SK-N-SH treated with all-trans-retinoic acid at 6 μM for 48 hours (cell line): ENCODE measurements at regions not wholly inside any gene's neighbourhood (a gene's known extent, or its start where the extent isn't known, plus 50 kb on each side); places are given as distances from the start of the nearest gene placed in this dataset.

Experiments
- ATAC-seq: fragments of 200-7000 bp; cut with Tn5 transposase; 3 replicates; pipeline ENCODE4 v1.9.1; 2020; ENCODE audit warnings: mild to moderate bottlenecking, moderate library complexity
- ARNTL ChIP-seq: fragments of 450-650 bp; formaldehyde crosslinking; IDR thresholded peaks from 2 replicates; pipeline ENCODE4 v1.5.0; 2020; ENCODE audit warnings: low read depth, mild to moderate bottlenecking, moderate library complexity, borderline replicate concordance
- BACH2 ChIP-seq: fragments of 250-450 bp; sonication (Bioruptor Pico); IDR thresholded peaks from 2 replicates; pipeline ENCODE4 v1.9.0; 2021; ENCODE audit warnings: mild to moderate bottlenecking, borderline replicate concordance
- CSDC2 ChIP-seq: fragments of 250-450 bp; sonication (Bioruptor Pico); IDR thresholded peaks from 2 replicates; pipeline ENCODE4 v1.5.0; 2020; ENCODE audit warnings: mild to moderate bottlenecking, moderate library complexity
- CSRNP3 ChIP-seq: fragments of 250-450 bp; sonication (Bioruptor Pico); IDR thresholded peaks from 2 replicates; pipeline ENCODE4 v1.5.1; 2021; ENCODE audit warnings: mild to moderate bottlenecking, moderate library complexity
- ESRRG ChIP-seq: fragments of 250-450 bp; sonication (Bioruptor Pico); IDR thresholded peaks from 2 replicates; pipeline ENCODE4 v1.6.1; 2021; ENCODE audit warnings: mild to moderate bottlenecking
- GLIS3 ChIP-seq: fragments of 250-450 bp; sonication (Bioruptor Pico); IDR thresholded peaks from 2 replicates; pipeline ENCODE4 v1.5.0; 2020; ENCODE audit warnings: mild to moderate bottlenecking, moderate library complexity
- OSR1 ChIP-seq: fragments of 250-450 bp; sonication (Bioruptor Pico); IDR thresholded peaks from 2 replicates; pipeline ENCODE4 v1.8.0; 2022; ENCODE audit warnings: moderate library complexity, mild to moderate bottlenecking, inconsistent platforms
- PATZ1 ChIP-seq: fragments of 250-450 bp; sonication (Bioruptor Pico); IDR thresholded peaks from 2 replicates; pipeline ENCODE4 v1.8.0; 2020; ENCODE audit warnings: mild to moderate bottlenecking, moderate library complexity, borderline replicate concordance
- PPARA ChIP-seq: fragments of 250-450 bp; sonication (Bioruptor Pico); IDR thresholded peaks from 2 replicates; pipeline ENCODE4 v1.5.0; 2020; ENCODE audit warnings: mild to moderate bottlenecking, borderline replicate concordance
- RARB ChIP-seq: fragments of 250-450 bp; sonication (Bioruptor Pico); IDR thresholded peaks from 2 replicates; pipeline ENCODE4 v1.8.0; 2021; ENCODE audit warnings: mild to moderate bottlenecking, moderate library complexity
- TCF4 ChIP-seq: fragments of 250-450 bp; sonication (Bioruptor Pico); IDR thresholded peaks from 2 replicates; pipeline ENCODE4 v1.8.0; 2021; ENCODE audit warnings: mild to moderate bottlenecking, moderate library complexity, borderline replicate concordance
- TOX ChIP-seq: fragments of 250-450 bp; sonication (Bioruptor Pico); IDR thresholded peaks from 2 replicates; pipeline ENCODE4 v1.8.0; 2021; ENCODE audit warnings: mild to moderate bottlenecking, moderate library complexity, borderline replicate concordance
- TSHZ2 ChIP-seq: fragments of 250-450 bp; sonication (Bioruptor Pico); IDR thresholded peaks from 2 replicates; pipeline ENCODE4 v1.5.0; 2020; ENCODE audit warnings: mild to moderate bottlenecking, moderate library complexity
- ZC3H10 ChIP-seq: fragments of 250-450 bp; sonication (Bioruptor Pico); IDR thresholded peaks from 2 replicates; pipeline ENCODE4 v1.5.1; 2021; ENCODE audit warnings: mild to moderate bottlenecking, moderate library complexity
- ZFP3 ChIP-seq: fragments of 250-450 bp; sonication (Bioruptor Pico); IDR thresholded peaks from 2 replicates; pipeline ENCODE4 v1.5.0; 2020; ENCODE audit warnings: mild to moderate bottlenecking, moderate library complexity
- ZFP30 ChIP-seq: fragments of 450-650 bp; formaldehyde crosslinking; IDR thresholded peaks from 2 replicates; pipeline ENCODE4 v1.5.0; 2022; ENCODE audit warnings: mild to moderate bottlenecking, moderate library complexity
- ZNF565 ChIP-seq: fragments of 450-650 bp; formaldehyde crosslinking; conservative IDR thresholded peaks from 2 replicates; pipeline ENCODE4 v1.5.0; 2020; ENCODE audit warnings: low read depth, mild to moderate bottlenecking, moderate library complexity
- ZNF70 ChIP-seq: fragments of 450-650 bp; formaldehyde crosslinking; IDR thresholded peaks from 2 replicates; pipeline ENCODE4 v1.5.0; 2020; ENCODE audit warnings: mild to moderate bottlenecking, moderate library complexity
- ZNF8 ChIP-seq: fragments of 450-650 bp; formaldehyde crosslinking; IDR thresholded peaks from 2 replicates; pipeline ENCODE4 v1.5.0; 2020; ENCODE audit warnings: mild to moderate bottlenecking, moderate library complexity
- TF ChIP-seq, protein P1 (sequence below): fragments of 250-450 bp; sonication (Bioruptor Pico); IDR thresholded peaks from 2 replicates; pipeline ENCODE4 v1.8.0; 2021; ENCODE audit warnings: low read depth, mild to moderate bottlenecking, moderate library complexity, borderline replicate concordance
- TF ChIP-seq, protein P2 (sequence below): fragments of 250-450 bp; sonication (Bioruptor Pico); IDR thresholded peaks from 2 replicates; pipeline ENCODE4 v1.5.1; 2020; ENCODE audit warnings: low read depth, mild to moderate bottlenecking, moderate library complexity

- no peak for ATAC-seq
Observed at GRCh38 chr12:14268120-14268515, 97.4 kb upstream of the ATF7IP start.

GRCh38 chr12:14270392-14270791 is 95.1 kb upstream of the ATF7IP start:
- TF ChIP-seq PATZ1 (CRISPR knock-in tag): no peak
- TF ChIP-seq ZNF565: no peak
- TF ChIP-seq RARB (CRISPR knock-in tag): no peak
- TF ChIP-seq ZC3H10: no peak
- no peak for TF ChIP-seq TOX (CRISPR knock-in tag)
- no peak for TF ChIP-seq BACH2 (CRISPR knock-in tag)
- TF ChIP-seq ZFP30: no peak
- TF ChIP-seq, protein P1, sequence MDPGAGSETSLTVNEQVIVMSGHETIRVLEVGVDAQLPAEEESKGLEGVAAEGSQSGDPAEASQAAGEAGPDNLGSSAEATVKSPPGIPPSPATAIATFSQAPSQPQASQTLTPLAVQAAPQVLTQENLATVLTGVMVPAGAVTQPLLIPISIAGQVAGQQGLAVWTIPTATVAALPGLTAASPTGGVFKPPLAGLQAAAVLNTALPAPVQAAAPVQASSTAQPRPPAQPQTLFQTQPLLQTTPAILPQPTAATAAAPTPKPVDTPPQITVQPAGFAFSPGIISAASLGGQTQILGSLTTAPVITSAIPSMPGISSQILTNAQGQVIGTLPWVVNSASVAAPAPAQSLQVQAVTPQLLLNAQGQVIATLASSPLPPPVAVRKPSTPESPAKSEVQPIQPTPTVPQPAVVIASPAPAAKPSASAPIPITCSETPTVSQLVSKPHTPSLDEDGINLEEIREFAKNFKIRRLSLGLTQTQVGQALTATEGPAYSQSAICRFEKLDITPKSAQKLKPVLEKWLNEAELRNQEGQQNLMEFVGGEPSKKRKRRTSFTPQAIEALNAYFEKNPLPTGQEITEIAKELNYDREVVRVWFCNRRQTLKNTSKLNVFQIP: no peak
- TF ChIP-seq GLIS3 (CRISPR knock-in tag): no peak
- no peak for TF ChIP-seq ARNTL (CRISPR knock-in tag)
- TF ChIP-seq TSHZ2: no peak
- TF ChIP-seq CSDC2: no peak
- no peak for TF ChIP-seq OSR1 (CRISPR knock-in tag)
- no peak for TF ChIP-seq ZFP3 (CRISPR knock-in tag)
- TF ChIP-seq ESRRG (CRISPR knock-in tag): no peak
- no peak for TF ChIP-seq ZNF70
- no peak for TF ChIP-seq ZNF8 (CRISPR knock-in tag)
- no peak for TF ChIP-seq PPARA
- TF ChIP-seq, protein P2, sequence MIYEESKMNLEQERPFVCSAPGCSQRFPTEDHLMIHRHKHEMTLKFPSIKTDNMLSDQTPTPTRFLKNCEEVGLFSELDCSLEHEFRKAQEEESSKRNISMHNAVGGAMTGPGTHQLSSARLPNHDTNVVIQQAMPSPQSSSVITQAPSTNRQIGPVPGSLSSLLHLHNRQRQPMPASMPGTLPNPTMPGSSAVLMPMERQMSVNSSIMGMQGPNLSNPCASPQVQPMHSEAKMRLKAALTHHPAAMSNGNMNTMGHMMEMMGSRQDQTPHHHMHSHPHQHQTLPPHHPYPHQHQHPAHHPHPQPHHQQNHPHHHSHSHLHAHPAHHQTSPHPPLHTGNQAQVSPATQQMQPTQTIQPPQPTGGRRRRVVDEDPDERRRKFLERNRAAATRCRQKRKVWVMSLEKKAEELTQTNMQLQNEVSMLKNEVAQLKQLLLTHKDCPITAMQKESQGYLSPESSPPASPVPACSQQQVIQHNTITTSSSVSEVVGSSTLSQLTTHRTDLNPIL (CRISPR knock-in tag): no peak
- no peak for ATAC-seq

More at GRCh38 chr12:14268120-14268515, 97.4 kb upstream of the ATF7IP start:
- TF ChIP-seq ZFP3 (CRISPR knock-in tag): no peak

GRCh38 chr12:14272956-14273912 is 92.2 kb upstream of the ATF7IP start:
- TF ChIP-seq TOX (CRISPR knock-in tag) (no peak), GLIS3 (CRISPR knock-in tag) (no peak), ZNF70 (no peak), ZNF8 (CRISPR knock-in tag) (no peak), TCF4 (no peak), CSRNP3 (no peak), BACH2 (CRISPR knock-in tag) (no peak)
- TF ChIP-seq, protein P1: no peak
- 0 out of 3 replicates have a peak, but pooled peaks have one; percentile 44 for ATAC-seq
